Bronchial epithelial cell (primary cell): ENCODE measurements at regions not wholly inside any gene's neighbourhood (a gene's known extent, or its start where the extent isn't known, plus 50 kb on each side); places are given as distances from the start of the nearest gene placed in this dataset.

Experiments
- DNase-seq: peaks from one replicate; pipeline ENCODE4 v3.0.0-alpha.2; 2010; ENCODE audit warnings: low read depth
- FAIRE-seq: peaks from 2 replicates; lab custom pipeline; 2011; peaks lifted over from hg19 to GRCh38; lab: Jason Lieb, UNC
- H3K27me3 ChIP-seq: 2 replicates; pipeline ENCODE4 v1.5.1; 2011; ENCODE audit warnings: low read length; ENCODE audit not compliant: control insufficient read depth, insufficient read depth
- H3K36me3 ChIP-seq: 2 replicates; pipeline ENCODE4 v1.5.1; 2011; ENCODE audit warnings: low read length; ENCODE audit not compliant: control insufficient read depth, insufficient read depth
- H3K4me3 ChIP-seq: 2 replicates; pipeline ENCODE4 v1.5.1; 2011; ENCODE audit warnings: mild to moderate bottlenecking, low read depth, low read length, control low read depth
- TF ChIP-seq, protein P1 (sequence below): IDR thresholded peaks from 2 replicates; pipeline ENCODE4 v1.5.1; 2011; ENCODE audit warnings: mild to moderate bottlenecking, moderate library complexity, low read length, control low read depth, inconsistent platforms; ENCODE audit not compliant: insufficient read depth, severe bottlenecking

DNA sequence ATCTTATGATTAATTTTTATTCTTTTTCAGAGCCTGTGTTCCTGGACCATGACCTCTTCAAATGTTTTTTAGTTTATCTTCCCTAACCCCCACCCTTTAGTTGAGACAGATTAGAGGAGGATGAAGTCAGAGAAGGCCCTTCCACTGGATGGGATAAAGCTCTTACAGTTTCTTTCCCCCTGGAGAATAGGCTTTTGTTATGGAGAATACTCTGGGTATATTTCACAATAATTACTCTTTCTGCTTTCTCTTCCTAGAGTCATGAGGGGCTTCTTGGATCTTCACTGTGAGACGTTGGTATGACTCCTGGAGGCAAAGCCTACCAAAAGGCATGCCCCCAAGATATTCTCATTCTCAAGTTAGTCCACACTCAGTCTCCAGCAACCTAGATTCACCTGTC is 144.4 kb upstream of the THRB start:
- no peak for DNase-seq
- no peaks in the 10 kb centered on the region for H3K27me3 ChIP-seq
- FAIRE-seq = no peak
- no peak overlapping the region for H3K4me3 ChIP-seq
- no peaks in the 10 kb centered on the region for H3K36me3 ChIP-seq
- TF ChIP-seq, protein P1, sequence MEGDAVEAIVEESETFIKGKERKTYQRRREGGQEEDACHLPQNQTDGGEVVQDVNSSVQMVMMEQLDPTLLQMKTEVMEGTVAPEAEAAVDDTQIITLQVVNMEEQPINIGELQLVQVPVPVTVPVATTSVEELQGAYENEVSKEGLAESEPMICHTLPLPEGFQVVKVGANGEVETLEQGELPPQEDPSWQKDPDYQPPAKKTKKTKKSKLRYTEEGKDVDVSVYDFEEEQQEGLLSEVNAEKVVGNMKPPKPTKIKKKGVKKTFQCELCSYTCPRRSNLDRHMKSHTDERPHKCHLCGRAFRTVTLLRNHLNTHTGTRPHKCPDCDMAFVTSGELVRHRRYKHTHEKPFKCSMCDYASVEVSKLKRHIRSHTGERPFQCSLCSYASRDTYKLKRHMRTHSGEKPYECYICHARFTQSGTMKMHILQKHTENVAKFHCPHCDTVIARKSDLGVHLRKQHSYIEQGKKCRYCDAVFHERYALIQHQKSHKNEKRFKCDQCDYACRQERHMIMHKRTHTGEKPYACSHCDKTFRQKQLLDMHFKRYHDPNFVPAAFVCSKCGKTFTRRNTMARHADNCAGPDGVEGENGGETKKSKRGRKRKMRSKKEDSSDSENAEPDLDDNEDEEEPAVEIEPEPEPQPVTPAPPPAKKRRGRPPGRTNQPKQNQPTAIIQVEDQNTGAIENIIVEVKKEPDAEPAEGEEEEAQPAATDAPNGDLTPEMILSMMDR = no peak

DNA sequence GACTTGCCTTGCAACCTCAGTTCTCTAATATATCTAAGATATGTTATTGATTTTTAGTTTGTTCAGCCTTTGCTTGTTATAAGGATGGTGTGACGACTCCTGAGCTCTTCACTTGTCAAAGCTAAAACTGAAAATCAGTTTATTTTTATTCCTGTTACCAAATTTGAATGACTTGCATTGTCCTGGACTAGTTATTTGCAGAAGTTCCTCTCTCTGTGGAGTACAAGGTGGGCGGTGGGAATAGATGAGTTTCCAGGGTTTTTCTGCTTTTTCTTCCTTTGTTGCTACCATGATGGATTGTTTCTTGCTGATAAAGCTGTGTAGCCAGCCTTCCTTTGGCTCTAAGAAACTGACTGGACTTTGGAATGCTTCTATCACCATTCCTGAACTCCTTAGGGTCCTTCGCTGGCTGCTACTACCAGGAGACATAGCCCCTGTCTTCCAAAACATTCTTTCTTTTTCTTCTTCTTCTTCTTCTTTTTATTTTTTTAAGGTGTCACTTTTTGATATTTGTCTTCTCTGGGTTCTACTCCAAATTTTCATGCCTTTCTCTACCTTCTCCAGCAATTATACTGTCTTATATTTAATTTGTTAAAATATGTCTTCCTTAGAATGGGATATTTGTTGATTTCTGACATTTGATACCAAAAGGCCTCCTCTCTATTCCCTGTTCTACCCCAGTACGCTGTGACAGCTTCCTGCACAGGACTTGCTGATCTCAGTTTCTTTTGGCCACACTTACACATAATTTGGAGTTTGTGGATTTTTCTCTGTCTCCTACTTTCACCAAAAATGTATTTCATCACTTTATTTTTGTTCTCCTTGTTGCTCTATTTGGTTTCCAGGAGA is 145.1 kb upstream of the THRB start:
- Histone ChIP-seq H3K36me3 (no peaks in the 10 kb centered on the region), H3K27me3 (no peaks in the 10 kb centered on the region), H3K4me3 (no peak overlapping the region)
- TF ChIP-seq, protein P1 = no peak
- no peak for FAIRE-seq
- DNase-seq = no peak

DNA sequence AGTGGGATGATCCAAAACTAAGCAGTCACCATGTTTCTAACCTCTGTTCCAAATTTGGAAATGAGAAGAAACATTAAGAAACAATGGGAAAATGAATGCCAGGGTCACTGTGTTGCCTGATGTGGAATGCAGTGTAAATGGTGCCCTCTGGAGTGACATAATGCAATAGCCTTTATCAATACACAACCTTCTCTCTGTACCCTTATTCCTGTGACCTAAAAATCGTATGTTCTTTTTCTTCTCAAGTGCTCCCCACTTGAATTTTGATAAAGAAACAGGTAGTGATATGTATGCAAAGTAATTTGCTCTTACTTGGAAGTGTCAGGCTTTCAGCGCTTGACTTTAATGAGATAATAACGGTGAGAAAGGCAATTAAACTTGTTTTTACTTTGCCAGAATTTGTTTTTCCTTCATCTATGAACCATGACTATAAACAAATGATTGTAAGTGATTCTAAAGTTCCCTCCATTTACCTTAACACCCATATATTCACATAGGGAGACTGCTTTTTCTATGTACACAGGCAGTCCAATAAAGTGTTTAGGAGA is 145.8 kb upstream of the THRB start:
- FAIRE-seq = no peak
- peak; percentile 64 for DNase-seq
- H3K36me3 ChIP-seq = no peaks in the 10 kb centered on the region
- no peaks in the 10 kb centered on the region for H3K27me3 ChIP-seq
- H3K4me3 ChIP-seq = no peak overlapping the region
- TF ChIP-seq, protein P1 = peak; percentile 67

DNA sequence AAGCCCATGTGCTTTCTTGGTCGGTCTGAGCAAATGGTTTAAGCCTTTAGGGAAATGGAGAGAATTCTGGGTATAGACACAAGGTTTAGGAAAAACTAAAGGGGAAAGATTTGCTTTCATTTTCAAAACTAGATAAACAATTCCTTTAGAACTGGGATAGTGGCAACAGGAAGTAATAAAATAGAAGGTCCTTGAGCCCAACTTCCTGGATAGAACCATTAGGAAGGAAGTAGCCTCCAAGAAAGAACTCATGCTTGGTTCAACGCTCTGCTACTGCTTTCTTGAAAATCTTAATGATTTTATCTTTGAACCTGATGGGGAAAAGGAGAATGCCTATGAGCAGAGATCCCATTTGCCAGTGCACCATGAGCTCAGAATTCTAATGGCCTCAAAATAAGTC is 147.0 kb upstream of the THRB start:
- no peak for FAIRE-seq
- no peaks in the 10 kb centered on the region for H3K27me3 ChIP-seq

DNA sequence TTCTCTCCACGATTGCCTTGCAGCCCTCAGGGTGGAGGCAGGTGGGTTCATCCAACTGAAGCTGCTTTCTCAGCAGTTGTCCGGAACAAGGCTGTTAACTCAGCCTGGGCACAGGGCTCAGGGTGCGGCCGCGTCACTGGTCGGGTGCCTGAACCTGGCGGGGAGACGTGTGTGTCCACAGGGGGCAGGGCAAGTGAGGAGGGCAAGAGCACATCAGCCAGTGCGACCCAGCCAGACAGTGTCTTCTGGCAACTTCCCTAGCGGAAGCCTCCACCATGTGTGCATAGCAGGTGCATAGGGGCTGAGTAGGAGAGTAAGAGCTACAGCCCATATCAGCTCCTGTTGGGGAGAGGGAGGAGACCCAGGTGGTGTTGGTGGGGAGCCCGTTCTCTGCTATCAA is 150.4 kb upstream of the THRB start:
- TF ChIP-seq, protein P1 = no peak
- Histone ChIP-seq H3K27me3 (no peaks in the 10 kb centered on the region), H3K4me3 (no peak overlapping the region), H3K36me3 (no peaks in the 10 kb centered on the region)
- DNase-seq (no peak), FAIRE-seq (no peak)

More for the DNA sequence above, 147.0 kb upstream of the THRB start:
- H3K4me3 ChIP-seq = no peak overlapping the region
- TF ChIP-seq, protein P1 = no peak
- DNase-seq = no peak
- no peaks in the 10 kb centered on the region for H3K36me3 ChIP-seq

DNA sequence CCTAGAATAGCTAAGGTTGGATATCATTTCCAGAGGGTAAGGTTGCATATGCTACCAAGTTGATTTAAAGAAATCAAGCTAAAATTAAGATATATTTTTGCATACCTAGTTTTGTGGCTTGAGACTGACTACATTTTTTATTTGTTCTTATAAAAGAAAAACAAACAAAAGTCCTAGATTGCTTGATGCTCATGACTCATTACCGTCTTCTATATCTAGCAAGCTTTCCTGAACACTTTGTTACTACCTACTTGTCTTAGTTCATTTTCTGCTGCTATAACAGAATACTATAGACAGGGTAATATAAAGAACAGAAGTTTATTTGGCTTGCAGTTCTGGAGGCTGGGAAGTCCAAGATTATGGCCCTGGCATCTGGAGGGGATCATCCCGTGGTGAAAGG is 152.1 kb upstream of the THRB start:
- no peaks in the 10 kb centered on the region for H3K36me3 ChIP-seq
- H3K4me3 ChIP-seq = no peak overlapping the region
- TF ChIP-seq, protein P1 = no peak
- DNase-seq (no peak), FAIRE-seq (no peak)
- no peaks in the 10 kb centered on the region for H3K27me3 ChIP-seq
